MM.1S (cell line): ENCODE measurements at regions not wholly inside any gene's neighbourhood (a gene's known extent, or its start where the extent isn't known, plus 50 kb on each side); places are given as distances from the start of the nearest gene placed in this dataset.

ENCODE experiments used
- DNase-seq: peaks from one replicate; pipeline ENCODE4 v3.0.0-alpha.2; 2015
- H2AFZ ChIP-seq: fragments of 300-600 bp; sonication (generic); 2 replicates; pipeline ENCODE4 v1.6.0; 2016; ENCODE audit warnings: antibody characterized with exemption, low read length
- H3F3A ChIP-seq: fragments of 300-600 bp; sonication (generic); 2 replicates; pipeline ENCODE4 v1.6.1; 2016; ENCODE audit warnings: mild to moderate bottlenecking, antibody characterized with exemption, low read length, moderate library complexity, mixed read lengths; ENCODE audit not compliant: insufficient read depth
- H3K27ac ChIP-seq: fragments of 300-600 bp; sonication (generic); 2 replicates; pipeline ENCODE4 v1.5.1; 2016; ENCODE audit warnings: mild to moderate bottlenecking, low read length
- H3K27me3 ChIP-seq: fragments of 300-600 bp; sonication (generic); replicated peaks from 2 replicates; pipeline ENCODE4 v1.6.0; 2016; ENCODE audit warnings: low read length; ENCODE audit not compliant: insufficient read depth
- H3K36me3 ChIP-seq: fragments of 300-600 bp; sonication (generic); replicated peaks from 2 replicates; pipeline ENCODE4 v1.6.1; 2016; ENCODE audit warnings: mild to moderate bottlenecking, low read length, mixed read lengths; ENCODE audit not compliant: insufficient read depth
- H3K4me1 ChIP-seq: fragments of 300-600 bp; sonication (generic); 2 replicates; pipeline ENCODE4 v1.6.1; 2016; ENCODE audit warnings: low read length, mixed read lengths
- H3K4me2 ChIP-seq: fragments of 300-600 bp; sonication (generic); 2 replicates; pipeline ENCODE4 v1.6.0; 2016; ENCODE audit warnings: low read depth, low read length
- H3K4me3 ChIP-seq: fragments of 300-600 bp; sonication (generic); 2 replicates; pipeline ENCODE4 v1.5.1; 2016; ENCODE audit warnings: low read length, mixed read lengths
- H3K79me2 ChIP-seq: fragments of 300-600 bp; sonication (generic); 2 replicates; pipeline ENCODE4 v1.6.1; 2016; ENCODE audit warnings: mixed run types, low read length, mixed read lengths
- H3K9ac ChIP-seq: fragments of 300-600 bp; sonication (generic); 2 replicates; pipeline ENCODE4 v1.6.1; 2016; ENCODE audit warnings: low read length, mixed read lengths
- H3K9me2 ChIP-seq: fragments of 300-600 bp; sonication (generic); replicated peaks from 2 replicates; pipeline ENCODE4 v1.6.1; 2016; ENCODE audit warnings: mild to moderate bottlenecking, low read length, mixed read lengths; ENCODE audit not compliant: insufficient read depth
- H3K9me3 ChIP-seq: fragments of 300-600 bp; sonication (generic); replicated peaks from 2 replicates; pipeline ENCODE4 v1.6.1; 2016; ENCODE audit warnings: mild to moderate bottlenecking, low read length, mixed read lengths; ENCODE audit not compliant: insufficient read depth
- H4K20me1 ChIP-seq: fragments of 300-600 bp; sonication (generic); 2 replicates; pipeline ENCODE4 v1.6.1; 2016; ENCODE audit warnings: mild to moderate bottlenecking, low read length, moderate library complexity, mixed read lengths; ENCODE audit not compliant: insufficient read depth
- CTCF ChIP-seq: fragments of 300-600 bp; sonication (generic); IDR thresholded peaks from 2 replicates; pipeline ENCODE4 v1.5.1; 2016; ENCODE audit warnings: antibody characterized with exemption, low read length, mixed read lengths
- EZH2 ChIP-seq: fragments of 300-600 bp; sonication (generic); optimal IDR thresholded peaks from 2 replicates; pipeline ENCODE3; 2017; ENCODE audit warnings: low read depth, mild to moderate bottlenecking, antibody characterized with exemption, low read length, mixed read lengths
- EZH2phosphoT487 ChIP-seq: fragments of 300-600 bp; sonication (generic); IDR thresholded peaks from 2 replicates; pipeline ENCODE4 v1.6.1; 2018; ENCODE audit warnings: antibody characterized with exemption, low read length

GRCh38 chr13:34749046-34749445 lies 193.0 kb upstream of the NBEA start:
- Histone ChIP-seq H3K9ac (no peak overlapping the region), H3K9me2 (no peaks in the 10 kb centered on the region), H3K4me3 (no peak overlapping the region), H3K36me3 (no peaks in the 10 kb centered on the region), H3K4me2 (no peak overlapping the region), H2AFZ (no peak overlapping the region), H4K20me1 (no peaks in the 10 kb centered on the region), H3F3A (no peaks in the 10 kb centered on the region), H3K79me2 (no peaks in the 10 kb centered on the region), H3K9me3 (no peaks in the 10 kb centered on the region), H3K27me3 (no peaks in the 10 kb centered on the region), H3K4me1 (no peaks in the 10 kb centered on the region), H3K27ac (no peak overlapping the region)
- TF ChIP-seq EZH2 = no peak
- TF ChIP-seq EZH2phosphoT487 = no peak
- TF ChIP-seq CTCF = no peak
- DNase-seq = no peak

- no peak for DNase-seq
- Histone ChIP-seq H3K4me1 (no peaks in the 10 kb centered on the region), H3K79me2 (no peaks in the 10 kb centered on the region), H3K9me2 (no peaks in the 10 kb centered on the region), H3F3A (no peaks in the 10 kb centered on the region), H3K4me2 (no peak overlapping the region), H3K9ac (no peak overlapping the region), H4K20me1 (no peaks in the 10 kb centered on the region), H3K27ac (no peak overlapping the region), H3K36me3 (no peaks in the 10 kb centered on the region), H3K27me3 (no peaks in the 10 kb centered on the region), H3K9me3 (no peaks in the 10 kb centered on the region), H3K4me3 (no peak overlapping the region), H2AFZ (no peak overlapping the region)
- TF ChIP-seq EZH2 = no peak
- no peak for TF ChIP-seq EZH2phosphoT487
- no peak for TF ChIP-seq CTCF
These were observed 191.8 kb upstream of the NBEA start for GRCh38 chr13:34750078-34750931.

- no peak overlapping the region for H2AFZ ChIP-seq
- H4K20me1 ChIP-seq = no peaks in the 10 kb centered on the region
- no peaks in the 10 kb centered on the region for H3F3A ChIP-seq
- no peak overlapping the region for H3K9ac ChIP-seq
- no peak overlapping the region for H3K4me3 ChIP-seq
- no peaks in the 10 kb centered on the region for H3K79me2 ChIP-seq
- H3K4me2 ChIP-seq = no peak overlapping the region
- H3K4me1 ChIP-seq = no peaks in the 10 kb centered on the region
- H3K9me3 ChIP-seq = no peaks in the 10 kb centered on the region
- no peaks in the 10 kb centered on the region for H3K9me2 ChIP-seq
- H3K27ac ChIP-seq = no peak overlapping the region
- no peak for DNase-seq
- no peaks in the 10 kb centered on the region for H3K27me3 ChIP-seq
- TF ChIP-seq EZH2phosphoT487 (no peak), CTCF (no peak), EZH2 (no peak)
- H3K36me3 ChIP-seq = no peaks in the 10 kb centered on the region
These were observed 191.0 kb upstream of the NBEA start for GRCh38 chr13:34751044-34751443.
